Activated naive CD8-positive, alpha-beta T cell treated with anti-CD3 and anti-CD28 coated beads, Interleukin-2, amount 50 U/mL, for 16 hours (primary cell): ENCODE measurements at regions not wholly inside any gene's neighbourhood (a gene's known extent, or its start where the extent isn't known, plus 50 kb on each side); places are given as distances from the start of the nearest gene placed in this dataset.

Source experiments
- DNase-seq: peaks from one replicate; pipeline ENCODE4 v3.0.0-alpha.2; 2020; ENCODE audit warnings: low read depth, low spot score

DNA sequence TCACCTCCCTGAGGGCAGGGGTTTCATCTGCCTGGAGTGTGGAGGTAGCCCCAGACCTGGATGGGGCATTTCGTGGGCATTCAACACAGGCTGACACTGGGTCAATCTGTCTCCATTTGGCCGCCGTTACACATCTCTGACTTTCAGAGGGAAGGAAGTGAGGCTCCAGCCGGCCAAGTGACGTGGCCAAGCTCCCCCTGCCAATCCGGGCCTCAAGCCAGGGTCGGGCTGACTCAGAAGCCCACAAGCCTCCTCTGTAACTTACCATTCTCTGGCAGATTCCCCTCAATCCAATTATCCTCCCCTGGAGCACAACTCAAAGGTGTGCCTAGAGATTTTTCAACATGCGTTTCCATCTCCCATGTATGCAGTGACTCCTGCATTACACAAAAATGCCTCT, 227.6 kb downstream of the KLF13 start:
- no peak for DNase-seq

DNA sequence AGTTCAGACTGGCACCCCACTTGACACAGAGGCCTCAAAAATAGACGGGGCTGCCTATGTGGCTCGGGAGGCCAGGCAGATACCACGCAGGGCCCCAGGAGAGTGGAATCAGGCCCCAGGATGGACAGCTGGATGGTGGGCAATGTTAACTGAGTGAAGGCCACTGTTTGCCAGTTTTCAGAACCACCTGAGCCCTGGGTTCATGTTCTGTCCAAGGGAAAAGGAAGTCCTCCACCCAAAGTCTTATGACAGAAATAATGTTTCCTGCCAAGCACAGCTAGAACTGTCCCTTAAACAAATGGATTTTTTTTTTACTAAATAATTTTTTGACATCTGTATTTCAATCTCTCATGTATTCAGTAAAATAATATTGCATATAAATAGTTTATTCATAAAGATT, 228.4 kb downstream of the KLF13 start:
- DNase-seq, result no peak

DNA sequence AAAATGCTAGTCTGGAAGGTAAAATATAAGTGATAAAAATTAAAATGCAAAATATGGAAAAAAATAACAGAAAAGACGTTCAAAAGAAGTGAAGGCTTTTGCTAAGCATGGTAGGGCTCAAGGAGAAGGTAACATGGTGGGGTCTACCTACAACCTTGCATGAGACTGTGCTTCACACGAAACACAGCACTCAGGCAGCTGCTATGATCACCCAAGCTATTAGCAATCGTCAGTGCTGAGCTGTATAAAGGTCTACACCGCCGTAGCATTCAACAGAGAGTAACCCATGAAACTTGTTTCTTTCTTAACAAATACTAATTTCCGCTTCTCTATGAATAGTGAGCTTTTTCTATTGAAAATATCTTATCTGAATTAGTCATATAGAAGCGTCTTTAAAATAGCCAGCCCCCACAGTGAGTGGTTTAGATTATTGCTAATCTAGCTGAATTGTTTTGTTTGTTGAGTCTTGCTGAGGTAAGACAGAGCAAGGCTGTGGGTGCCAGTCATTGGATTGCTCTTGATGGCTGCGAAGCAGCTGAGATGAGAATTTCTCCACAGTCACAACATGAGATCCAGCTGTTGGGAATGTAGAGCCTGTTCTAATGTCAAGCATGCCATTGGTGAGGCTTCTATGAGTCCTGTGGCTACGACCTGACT, 230.0 kb downstream of the KLF13 start:
- no peak for DNase-seq

DNA sequence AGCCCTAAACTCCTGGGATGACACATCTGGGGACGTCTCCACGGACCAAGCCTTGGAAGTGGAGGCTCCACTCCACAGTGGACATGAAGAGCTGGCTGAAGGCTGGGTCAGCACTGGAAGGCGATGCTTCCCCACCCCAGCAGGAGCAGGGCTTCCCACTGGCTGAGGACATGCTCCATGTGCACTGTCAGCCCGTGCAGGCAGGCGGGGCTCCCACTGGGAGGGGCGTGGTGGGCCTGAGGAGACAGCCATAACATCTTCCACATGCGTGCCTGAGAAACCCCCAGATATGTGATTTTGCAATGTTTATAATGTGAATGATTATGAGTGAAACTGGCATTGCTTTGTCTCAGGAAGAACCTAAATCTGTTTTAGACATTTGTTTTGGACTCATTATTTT, 231.3 kb downstream of the KLF13 start:
- DNase-seq, result no peak

DNA sequence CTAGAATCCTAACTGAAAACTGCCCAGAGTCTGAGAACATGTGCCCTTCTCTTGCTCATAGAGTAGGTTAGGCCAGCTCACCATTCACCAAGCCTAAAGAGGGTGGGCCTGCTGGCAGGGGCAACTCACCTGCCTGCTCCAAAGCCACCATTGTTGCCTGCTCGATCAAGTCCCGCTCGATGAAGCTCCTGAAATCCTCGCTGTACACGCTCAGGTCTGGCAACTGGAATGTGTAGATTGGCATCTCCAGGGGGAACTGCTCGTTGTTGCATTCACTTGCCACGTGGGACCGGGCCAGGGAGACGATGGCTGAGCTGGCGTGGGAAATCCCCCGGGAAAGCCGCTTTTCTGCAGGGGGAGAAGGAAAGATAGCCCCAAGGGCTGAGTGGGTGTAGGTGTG, 232.2 kb downstream of the KLF13 start:
- no peak for DNase-seq

DNA sequence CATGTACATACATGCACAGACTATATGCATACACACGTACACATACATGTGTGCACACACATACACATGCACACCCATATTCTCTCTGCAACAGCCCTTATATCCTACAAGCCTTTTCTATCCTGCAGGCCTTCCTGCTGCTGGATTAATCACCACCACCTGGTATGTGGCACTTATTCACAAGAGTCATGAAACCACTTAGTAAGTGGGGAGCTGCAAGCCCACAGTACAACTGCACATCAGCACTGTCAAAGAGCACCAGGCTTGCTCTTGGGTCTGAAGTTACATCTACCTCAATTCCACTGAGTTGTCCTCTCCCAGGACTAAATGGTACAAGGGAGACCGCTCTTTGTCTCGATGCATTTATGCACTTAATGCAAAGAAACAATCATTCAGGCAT, 233.2 kb downstream of the KLF13 start:
- DNase-seq, result no peak

DNA sequence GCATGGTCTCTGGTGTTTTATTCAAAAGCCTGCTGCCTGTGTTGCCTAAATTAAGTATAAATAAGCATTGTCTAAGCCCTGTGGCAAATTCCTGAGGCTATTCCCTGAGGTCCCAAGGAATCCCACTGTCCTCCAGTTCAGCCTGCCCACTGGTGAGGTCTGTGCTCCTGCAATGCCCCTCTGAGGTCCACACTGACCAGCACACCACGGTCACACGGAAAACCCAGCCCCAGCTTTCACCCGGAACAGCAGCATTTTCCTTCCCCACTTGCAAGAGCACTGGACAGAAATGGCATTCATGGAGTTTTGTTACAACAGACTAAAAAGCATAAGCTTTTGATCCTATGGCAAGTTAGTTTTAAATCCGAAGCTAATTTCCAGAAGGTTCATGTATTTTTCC, 234.0 kb downstream of the KLF13 start:
- DNase-seq, result no peak

DNA sequence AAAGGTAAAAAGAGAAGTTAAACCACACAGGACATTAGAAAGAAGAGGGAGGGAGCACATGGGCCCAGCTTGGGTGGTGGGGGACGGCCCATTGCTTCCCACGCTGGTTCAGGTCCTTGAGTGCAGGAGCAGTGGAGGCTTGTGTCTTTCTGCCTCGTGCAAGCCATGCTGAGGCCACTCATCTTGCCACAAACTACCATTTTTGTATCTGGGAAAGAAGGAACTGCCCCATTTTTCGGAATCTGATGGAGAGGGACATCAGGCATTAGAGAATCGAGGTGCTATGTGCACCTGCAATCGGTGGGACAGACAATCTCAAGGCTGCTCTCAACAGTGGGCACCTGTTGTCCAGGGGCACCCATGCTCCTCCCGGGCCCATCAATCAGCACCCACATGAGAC, 234.5 kb downstream of the KLF13 start:
- DNase-seq, result no peak

DNA sequence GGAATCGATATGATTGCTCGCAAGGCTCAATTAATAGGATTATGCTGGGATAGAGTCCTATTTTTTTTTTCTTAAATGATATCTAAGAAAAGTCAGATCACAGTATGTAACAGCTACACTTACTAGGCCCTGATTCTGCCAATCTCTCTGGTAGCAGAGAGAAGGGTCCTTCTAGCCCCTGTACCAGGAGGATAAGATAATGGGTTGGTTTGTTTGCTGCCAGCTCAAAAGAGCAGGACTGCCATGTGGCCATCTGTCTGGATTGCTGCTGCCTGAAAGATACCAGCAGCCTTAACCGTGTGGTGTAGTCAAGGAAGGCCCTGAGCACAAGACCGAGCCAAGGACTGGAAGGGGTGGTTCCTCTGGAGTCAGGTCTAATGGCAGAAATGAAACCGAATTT, 236.4 kb downstream of the KLF13 start:
- DNase-seq, result no peak

DNA sequence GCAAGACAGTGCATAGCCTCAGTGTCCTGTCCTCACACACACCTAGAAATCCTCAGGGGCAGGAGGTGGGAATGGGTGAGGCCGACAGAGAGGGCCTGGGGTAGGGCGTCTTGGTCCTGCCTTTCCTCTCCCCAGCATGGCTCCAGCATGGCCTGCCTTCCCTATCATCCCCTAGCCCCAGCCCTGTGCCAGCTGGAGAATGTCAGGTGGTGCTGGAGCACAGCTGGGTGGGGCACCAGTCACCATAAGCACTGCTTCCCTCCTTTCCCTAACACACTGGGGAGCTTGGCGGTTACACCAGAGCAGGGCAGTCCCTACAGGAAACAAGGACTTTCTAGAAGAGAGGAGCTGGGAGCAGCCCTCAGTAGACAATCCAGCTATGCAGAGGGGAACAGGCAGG, 236.8 kb downstream of the KLF13 start:
- no peak for DNase-seq

DNA sequence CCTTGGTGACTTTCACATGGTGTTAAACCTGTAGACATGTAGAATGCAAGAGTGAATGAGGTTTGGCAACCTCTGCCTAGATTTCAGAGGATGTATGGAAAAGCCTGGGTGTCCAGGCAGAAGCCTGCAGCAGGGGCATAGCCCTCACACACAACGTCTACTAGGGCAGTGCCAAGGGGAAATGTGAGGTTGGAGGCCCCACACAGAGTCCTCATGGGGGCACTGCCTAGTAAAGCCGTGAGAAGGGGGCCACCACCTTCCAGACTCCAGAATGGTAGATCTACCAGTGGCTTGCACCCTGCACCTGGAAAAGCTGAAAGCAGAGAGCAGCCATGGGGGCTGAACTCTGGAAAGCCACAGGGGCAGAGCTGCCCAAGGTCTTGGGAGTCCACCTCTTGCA, 241.2 kb downstream of the KLF13 start:
- no peak for DNase-seq

DNA sequence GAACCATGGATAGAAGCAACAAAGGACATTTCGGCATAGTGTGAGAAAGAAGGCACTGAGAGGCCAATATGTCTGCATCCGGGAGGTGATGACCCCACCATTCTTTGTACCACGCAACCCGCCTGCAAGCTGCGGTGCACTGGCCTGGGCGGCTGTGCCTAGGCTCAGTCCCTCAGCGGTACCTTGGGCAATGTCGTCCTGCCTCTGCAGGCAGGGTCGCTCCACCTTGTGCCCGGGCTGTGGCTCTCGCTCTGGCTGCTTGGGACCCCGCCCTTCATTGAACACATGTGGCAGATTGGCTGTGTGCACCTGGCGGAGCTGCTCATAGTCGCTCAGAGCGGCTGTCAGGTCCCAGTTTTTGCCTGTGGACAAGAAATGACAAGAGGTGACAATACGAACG, 243.2 kb downstream of the KLF13 start:
- no peak for DNase-seq

DNA sequence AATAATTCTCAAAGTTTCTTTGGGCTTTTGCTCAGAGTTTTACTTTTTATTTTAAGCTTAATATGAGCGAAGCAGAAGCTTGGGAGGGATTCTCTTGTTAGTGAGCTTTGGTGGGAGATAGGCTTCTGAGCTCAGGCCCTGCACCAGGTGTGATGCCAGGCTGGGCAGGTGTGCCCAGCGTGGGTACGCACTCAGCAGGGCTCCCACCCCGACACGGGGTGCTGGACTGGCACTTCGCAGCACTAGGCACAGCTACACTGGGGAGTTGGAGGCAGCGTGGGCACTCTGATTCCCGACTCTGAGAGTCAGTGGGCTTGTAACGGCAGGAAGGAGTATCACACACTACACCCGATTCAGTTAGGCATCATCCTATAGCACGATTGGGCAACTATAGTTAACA, 244.0 kb downstream of the KLF13 start:
- DNase-seq, result no peak

DNA sequence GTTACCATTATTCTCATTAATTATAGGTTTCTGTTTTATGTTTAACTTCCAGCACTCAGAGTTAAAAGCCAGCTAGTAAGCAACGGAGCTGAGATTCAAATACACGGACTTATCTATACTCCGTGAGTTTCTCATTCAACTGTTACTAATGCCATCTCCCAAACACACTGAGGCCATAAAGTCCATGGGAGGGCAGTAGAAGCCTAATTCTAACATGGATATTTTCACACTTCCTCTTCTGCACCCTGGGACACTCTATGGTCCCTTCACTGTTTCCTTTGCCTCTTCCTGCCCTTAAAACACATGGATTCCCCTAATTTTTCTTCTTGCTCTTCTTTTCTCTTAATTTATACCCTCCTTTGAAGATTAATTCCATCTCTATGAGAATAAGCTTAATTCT, 245.0 kb downstream of the KLF13 start:
- DNase-seq, result no peak

DNA sequence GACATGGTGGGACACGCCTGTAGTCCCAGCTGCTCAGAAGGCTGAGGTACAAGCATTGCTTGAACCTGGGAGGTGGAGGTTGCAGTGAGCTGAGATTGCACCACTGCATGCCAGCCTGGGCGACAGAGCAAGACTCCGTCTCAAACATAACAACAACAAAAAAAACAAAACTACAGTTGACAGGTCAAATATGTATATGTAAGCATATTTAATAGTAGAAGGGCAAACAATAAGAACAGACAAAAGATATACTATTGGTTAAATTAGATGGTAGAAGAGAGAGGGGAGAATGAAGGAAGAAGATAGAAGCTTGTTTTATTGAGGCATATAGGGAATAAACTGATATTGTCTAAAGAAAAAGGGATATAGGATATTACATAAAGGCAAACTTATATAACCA, 247.1 kb downstream of the KLF13 start:
- DNase-seq, result no peak

DNA sequence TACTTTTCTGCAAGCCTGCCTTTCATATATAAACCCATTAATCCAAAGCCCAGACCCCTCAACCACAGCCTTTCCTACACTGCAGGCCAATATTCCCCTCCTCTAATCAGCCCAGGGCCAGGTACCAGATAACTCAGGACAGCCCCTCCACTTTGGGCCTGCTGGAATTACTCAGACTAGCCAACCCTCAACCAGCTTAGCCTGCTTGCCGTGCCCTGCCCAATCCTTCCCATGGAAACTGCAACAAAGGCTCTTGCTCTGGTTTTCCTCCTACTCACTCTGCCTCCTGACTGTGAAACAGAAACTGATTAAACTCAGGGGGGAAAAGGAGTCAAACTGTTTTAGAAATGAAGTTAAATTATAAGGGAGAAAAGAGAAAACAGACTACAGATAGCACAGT, 248.1 kb downstream of the KLF13 start:
- no peak for DNase-seq

DNA sequence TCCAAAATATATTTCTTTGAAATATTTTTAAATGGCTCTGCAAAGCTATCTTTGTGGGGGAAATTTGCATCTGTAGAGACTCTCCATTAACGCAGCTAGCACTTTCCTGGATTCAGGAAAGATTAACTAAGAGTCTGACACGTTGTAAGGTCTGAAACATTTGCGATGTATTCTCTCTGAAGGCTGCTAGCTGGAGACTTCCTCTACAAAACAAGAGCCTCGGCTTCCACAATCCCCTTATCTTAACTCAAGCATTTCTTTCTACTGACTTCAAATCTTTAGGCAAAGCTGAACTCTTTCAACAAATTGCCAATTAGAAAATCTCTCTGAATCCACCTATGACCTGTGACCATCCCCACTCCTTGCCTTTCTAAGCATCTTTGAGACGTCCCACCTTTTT, 250.5 kb downstream of the KLF13 start:
- DNase-seq, result no peak

DNA sequence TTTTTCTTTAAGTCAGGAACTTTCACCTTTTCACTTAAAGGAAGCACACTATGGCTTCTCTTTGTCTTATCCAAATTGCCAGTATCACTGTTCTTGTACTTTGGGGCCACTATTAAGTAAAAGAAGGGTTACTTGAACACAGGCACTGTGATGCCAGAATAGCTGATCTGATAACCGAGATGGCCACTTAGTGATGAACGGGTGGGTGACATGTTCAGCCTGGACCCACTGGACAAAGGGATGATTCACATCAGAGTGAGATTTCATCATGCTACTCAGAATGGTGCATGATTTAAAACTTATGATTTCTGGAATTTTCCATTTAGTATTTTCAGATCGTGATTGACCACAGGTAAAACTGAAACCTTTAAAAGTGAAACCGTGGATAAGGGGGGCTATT, 252.6 kb downstream of the KLF13 start:
- no peak for DNase-seq

DNA sequence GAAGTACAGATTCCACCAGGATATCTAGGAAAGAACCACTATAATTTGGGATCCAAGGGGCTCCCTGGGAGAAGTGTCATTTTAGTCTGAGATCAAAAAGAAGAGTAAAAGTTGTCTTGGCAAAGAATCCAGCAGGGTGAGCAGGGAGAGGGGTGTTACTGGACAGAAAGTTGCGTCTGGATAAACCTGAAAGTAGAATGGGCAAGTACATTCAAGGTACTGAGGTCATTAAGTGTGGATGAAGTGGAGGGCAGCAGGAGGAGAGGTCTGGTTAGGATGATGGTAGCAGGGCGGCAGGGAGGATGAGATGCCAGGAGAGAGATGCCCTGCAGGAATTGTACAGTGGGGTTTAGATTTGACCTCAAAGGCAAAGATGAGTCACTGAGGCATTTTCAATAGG, 253.3 kb downstream of the KLF13 start:
- DNase-seq, result no peak

DNA sequence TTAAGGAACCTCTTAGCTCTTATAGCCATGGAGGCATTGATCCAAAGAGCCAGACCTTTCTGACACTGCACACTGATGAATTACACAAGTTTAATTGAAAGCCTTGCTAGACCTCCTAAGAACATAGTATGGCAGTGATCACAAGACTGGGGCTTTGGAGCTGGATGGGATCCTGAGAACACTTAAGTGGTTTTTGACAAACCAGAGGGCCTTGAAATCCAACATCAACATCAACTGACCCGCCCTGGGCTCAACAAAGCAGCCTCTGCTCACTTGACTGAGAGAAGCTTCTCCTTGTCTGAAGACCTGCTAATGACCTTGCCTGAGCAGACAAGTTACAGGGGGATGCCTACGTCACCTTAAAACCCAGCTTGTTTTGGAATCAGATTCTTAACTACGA, 257.6 kb downstream of the KLF13 start:
- DNase-seq, result no peak

DNA sequence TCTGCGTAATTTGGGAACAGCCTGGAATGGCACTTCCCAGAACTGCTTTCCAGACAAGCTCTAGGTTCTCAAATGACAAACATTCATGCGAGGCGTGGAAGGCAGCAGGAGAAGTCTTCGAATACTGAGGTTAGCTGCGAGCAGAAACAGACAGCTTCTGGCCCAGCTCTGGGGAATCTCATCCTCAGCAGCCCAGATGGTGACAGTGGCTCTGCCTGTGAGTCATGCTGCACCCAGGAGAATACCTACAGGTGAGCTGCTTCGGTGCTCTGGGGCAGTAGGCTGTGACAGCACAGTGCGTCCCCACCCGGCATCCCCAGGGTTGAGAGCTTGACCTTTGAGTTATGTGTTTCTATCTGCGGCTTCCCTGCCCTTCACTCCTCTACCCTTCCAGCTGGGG, 258.6 kb downstream of the KLF13 start:
- no peak for DNase-seq

DNA sequence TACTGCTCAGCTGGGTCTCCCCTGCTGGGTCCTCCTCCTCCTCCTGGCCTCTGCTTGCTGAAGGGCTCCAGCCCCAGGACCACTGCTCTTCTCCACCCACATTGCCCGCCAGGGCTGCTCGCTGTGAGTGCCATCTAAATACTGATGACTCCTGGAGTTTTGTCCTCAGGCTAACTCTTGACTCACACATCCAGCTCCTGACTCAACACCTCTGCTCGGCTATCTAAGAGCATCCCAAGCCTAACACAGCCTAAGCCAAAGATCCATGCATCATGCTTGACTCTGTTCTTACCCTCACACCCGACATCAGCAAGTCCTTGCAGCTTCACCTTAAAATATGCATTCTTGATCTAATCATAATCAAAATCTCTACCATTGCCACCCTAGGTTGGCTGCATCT, 260.2 kb downstream of the KLF13 start:
- no peak for DNase-seq

DNA sequence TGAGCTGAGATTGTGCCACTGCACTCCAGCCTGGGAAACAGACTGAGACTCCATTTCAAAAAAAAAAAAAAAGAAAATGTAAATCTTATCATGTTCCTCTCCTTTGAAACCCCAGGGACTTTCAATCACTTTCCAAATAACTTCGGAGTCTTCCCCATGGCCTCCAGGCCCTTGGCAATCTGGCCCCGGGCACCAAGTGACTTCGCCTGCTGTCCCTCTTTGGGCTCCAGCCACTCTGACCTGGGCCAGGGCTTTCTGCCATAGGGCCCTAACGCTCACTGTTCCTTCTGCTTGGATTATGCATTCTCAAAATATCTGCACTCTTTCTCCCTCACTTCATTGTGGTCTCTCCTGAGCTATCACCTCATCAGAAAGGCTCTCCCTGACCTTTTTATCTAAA, 260.9 kb downstream of the KLF13 start:
- DNase-seq, result no peak

DNA sequence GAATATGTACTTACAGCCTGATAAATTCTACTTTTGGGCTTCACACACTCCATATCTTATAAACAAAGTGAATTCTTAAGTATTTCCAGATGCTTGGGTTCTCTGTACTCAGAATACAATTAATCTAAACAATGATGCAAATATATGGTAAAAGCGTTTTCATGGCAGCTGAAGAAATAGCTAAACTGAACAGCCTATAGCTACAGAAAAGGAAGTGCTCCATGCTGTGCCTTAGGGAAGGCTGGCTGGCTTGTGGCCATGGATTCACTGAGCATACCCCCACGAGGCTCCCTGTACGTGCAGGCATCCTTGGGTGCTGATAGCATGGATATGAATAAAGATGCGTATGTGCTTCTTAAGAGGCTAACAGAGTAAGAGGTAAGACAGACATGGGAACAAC, 264.0 kb downstream of the KLF13 start:
- no peak for DNase-seq

DNA sequence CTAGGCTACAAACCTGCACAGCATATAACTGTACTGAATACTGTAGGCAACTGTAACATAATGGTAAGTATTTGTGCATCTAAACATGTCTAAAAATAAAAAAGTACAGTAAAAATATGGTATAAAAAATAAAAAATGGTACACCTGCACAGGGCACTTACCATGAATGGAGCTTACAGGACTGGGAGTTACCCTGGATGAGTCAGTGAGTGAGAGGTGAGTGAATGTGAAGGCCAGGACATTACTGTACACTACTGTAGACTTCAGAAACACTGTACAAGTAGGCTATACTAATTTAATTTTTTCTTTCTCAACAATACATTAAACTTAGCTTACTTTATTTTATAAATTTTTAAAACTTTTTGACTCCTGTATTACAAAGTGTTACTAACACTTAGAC, 265.3 kb downstream of the KLF13 start:
- DNase-seq, result no peak
